Uterus (tissue), 2 donors: ENCODE measurements at regions not wholly inside any gene's neighbourhood (a gene's known extent, or its start where the extent isn't known, plus 50 kb on each side); places are given as distances from the start of the nearest gene placed in this dataset.

Experiments
- POLR2A ChIP-seq, 2 donors: fragments of 450-650 bp; IDR thresholded peaks; one replicate each; pipeline ENCODE4 v1.6.1; 2016; ENCODE audit warnings: antibody characterized with exemption in 2 of 2, mild to moderate bottlenecking in 1 of 2, moderate library complexity in 1 of 2
- TF ChIP-seq, protein P1 (sequence below), 4 experiments: fragments of 200-600 bp in 2 of 4; fragments of 450-650 bp in 2 of 4; sonication (generic) in 2 of 4; IDR thresholded peaks; one replicate each; pipeline ENCODE4 v1.5.1; 2016 to 2019; ENCODE audit warnings: antibody characterized with exemption in 4 of 4, mild to moderate bottlenecking in 2 of 4, moderate library complexity in 1 of 4

DNA sequence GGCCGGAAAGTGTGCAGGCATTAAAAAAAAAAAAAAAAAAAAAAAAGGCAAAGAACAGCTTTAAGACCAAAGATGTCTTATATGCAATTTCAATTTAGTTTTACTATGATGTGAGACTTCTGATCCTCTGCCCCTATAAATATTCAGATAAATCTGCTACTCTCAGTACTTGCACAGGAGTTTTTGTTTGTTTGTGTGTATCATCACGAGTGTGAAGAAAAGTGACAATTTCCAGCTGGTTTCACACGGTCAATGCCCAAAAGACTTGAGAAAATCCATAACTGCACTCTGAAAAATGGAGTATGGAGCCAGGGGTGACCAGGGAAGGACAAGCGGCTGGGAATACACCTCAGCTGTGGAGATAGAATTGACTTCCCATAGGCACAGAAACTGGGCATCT, 757.7 kb downstream of the C6orf118 start:
- TF ChIP-seq POLR2A (IDR thresholded peaks at IDR 0.05), result no peak
- TF ChIP-seq, protein P1, sequence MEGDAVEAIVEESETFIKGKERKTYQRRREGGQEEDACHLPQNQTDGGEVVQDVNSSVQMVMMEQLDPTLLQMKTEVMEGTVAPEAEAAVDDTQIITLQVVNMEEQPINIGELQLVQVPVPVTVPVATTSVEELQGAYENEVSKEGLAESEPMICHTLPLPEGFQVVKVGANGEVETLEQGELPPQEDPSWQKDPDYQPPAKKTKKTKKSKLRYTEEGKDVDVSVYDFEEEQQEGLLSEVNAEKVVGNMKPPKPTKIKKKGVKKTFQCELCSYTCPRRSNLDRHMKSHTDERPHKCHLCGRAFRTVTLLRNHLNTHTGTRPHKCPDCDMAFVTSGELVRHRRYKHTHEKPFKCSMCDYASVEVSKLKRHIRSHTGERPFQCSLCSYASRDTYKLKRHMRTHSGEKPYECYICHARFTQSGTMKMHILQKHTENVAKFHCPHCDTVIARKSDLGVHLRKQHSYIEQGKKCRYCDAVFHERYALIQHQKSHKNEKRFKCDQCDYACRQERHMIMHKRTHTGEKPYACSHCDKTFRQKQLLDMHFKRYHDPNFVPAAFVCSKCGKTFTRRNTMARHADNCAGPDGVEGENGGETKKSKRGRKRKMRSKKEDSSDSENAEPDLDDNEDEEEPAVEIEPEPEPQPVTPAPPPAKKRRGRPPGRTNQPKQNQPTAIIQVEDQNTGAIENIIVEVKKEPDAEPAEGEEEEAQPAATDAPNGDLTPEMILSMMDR (IDR thresholded peaks at IDR 0.05), result no peak
